UCSD-AML1 (cell line): ENCODE measurements at regions not wholly inside any gene's neighbourhood (a gene's known extent, or its start where the extent isn't known, plus 50 kb on each side); places are given as distances from the start of the nearest gene placed in this dataset.
"Not testable (repeated sequence)": the region's sequence is repeated elsewhere in the genome, so short reads cannot be mapped to it uniquely, and the experiment has no call there.

ENCODE experiments used
- DNase-seq: peaks from one replicate; lab custom pipeline; 2025; ENCODE audit not compliant: unreplicated experiment; lab: John Stamatoyannopoulos, UW

DNA sequence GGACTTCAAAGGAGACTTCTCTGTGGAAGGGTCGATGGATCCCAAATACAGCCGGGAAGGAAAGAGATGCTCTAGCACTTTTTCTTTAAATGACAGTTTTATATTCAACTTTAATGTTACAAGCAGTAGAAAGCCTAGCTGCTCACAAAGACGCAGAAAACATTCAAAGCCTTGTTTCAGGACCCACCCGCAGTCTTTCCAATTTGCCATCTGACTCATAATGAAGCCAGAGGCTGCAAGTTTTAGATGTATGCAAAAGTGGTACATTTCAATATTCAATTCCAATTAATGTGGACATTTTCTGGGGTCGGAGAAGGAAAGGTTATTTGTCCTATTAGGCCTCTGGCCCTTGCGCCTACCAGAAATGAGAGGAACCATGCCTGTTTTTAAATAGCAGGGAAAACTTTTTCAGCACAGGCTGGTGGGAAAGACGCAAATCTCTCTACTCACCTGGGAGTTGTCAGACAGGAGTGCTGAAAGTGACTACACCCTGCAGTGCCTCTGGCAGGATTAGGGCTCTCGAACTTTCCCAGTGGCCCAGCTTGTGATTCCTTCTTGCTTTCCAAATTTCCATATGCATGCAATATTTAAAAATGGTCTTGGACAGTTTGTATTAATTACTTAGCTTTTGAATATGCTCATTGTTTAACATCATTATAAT is 117.4 kb upstream of the MBNL1 start:
- no peak for DNase-seq

GRCh38 chr3:152151877-152152765 is 116.6 kb upstream of the MBNL1 start:
- DNase-seq = not testable (repeated sequence)

DNA sequence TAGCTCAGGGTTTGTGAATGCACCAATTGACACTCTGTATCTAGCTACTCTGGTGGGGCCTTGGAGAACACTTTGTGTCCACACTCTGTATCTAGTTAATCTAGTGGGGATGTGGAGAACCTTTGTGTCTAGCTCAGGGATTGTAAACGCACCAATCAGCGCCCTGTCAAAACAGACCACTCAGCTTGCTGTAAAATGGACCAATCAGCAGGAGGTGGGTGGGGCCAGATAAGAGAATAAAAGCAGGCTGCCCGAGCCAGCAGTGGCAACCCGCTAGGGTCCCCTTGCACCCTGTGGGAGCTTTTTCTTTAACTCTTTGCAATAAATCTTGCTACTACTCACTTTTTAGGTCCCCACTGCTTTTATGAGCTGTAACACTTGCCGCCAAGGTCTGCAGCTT is 115.6 kb upstream of the MBNL1 start:
- DNase-seq = not testable (repeated sequence)

DNA sequence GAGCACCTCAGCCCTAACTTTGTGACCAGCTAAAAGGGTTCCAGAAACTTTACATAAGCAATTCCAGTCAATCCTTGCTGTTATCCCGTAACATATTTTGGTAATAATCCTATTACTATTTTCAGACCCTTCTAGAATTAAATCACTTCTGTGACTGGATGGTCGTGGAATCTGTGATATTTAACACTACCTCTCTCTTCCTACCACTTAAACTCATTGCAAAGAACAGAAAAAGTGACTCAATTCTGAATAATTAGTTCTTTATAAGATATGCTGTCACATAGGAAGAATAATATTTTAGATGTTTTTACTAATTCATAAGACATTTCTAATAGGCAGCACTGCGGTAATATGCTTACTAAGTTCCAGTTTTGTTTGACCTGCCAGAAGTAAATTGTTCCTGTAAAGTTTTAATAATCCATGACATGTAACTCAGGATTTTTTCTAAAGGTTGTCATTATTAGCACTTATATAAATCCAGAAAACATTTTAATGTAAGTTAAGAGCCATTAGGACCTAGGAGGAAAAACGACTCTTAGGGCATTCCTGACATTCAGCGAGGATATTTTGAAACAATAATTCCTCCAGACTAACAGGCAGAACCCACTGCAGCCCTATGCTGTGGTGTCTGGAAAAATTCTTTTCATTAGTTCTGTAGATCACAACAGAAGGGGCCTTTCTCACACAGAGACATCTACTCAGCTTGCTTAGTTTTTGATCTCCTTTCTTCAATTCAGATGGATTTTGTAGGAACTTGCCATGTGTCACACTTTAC is 113.3 kb upstream of the MBNL1 start:
- no peak for DNase-seq

- no peak for DNase-seq
Observed at GRCh38 chr3:152156880-152157279, 111.8 kb upstream of the MBNL1 start.

GRCh38 chr3:152157337-152157736 is 111.4 kb upstream of the MBNL1 start:
- DNase-seq = no peak

- DNase-seq = no peak
Observed at GRCh38 chr3:152159328-152159727, 109.4 kb upstream of the MBNL1 start.

GRCh38 chr3:152160350-152161011 is 108.2 kb upstream of the MBNL1 start:
- no peak for DNase-seq

- no peak for DNase-seq
Observed at GRCh38 chr3:152172460-152172859, 96.3 kb upstream of the MBNL1 start.

DNA sequence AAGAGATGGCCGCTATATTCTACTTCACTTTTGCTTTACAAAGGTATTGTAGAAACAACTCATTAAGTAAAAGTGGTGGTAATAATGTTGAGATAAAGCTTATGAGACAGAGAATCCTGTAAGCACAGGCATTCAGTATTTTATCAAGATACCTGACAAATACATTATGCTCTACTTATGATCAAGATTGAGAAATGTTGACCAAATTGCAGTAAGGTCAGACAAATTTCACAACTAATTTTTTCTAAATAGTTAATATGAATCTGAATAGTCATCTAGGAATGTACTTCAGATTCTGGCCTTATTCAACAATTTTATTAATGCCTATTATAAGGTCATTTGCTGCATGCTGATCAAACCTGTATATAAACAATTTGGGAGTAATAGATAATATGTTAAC is 95.1 kb upstream of the MBNL1 start:
- DNase-seq = no peak

DNA sequence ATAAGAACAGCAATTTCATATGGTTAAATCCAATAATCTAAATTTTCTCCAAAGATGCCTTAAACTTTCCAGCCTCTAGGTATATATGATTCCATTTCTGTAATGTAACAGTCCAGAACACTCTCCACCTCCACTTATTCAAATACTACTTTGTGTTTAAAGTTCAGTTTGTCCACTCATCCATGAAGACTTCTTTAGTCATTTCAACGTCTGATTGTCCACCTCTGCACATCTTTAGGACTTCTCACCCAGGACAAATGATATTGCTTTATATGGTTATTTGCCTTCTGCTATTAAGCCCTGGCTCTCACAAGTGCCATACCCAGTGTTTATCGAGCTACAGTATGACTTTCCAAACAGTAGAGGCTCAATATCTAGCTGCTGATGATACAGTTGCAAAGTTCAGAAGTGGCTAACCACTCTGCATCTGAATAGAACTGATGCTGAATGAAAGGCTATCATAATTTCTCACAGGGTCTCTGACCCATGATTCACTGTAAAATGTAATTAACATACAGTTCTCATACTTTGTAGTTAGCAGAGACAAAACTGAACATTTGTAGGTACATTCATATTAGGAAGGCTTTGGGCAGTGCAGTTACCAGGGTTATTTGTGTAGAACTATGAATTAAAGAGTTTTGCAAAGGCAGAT is 93.7 kb upstream of the MBNL1 start:
- no peak for DNase-seq

GRCh38 chr3:152175528-152175889 is 93.2 kb upstream of the MBNL1 start:
- no peak for DNase-seq

DNA sequence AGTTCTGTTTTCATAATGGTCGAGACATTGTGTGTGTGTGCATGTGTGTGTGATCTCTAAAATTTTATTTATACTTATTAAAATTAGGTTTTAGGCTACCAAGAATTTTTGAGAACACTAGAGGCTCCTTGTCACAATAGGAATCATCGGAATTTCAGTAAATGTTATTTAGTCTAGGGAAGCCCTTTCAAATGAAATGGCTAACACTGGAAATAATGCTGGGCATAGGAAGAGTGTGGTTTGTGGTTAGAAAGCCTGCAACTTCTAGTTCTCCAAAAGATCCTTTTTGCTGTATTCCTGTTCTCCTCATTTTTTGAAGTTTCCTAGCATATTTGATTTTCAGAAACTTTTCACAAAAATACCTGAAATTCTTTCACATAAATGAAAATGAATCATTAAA is 92.5 kb upstream of the MBNL1 start:
- no peak for DNase-seq

DNA sequence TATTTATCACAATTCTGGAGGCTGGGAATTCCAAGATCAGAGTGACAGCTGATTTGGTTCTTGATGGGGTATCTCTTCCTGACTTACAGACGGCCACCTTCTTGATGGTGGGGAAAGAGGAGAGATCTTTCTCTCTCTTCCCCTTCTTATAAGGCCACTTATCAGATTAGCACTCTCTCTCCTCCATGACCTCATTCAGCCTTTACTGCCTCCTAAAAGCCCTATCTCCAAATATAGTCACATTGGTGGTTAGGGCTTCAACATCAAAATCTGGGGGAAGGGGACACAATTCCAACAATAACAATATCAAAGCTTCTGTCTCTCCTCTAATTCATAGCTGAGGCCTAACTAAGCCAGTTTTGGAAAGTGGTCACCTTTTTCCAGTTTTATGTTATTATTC is 91.7 kb upstream of the MBNL1 start:
- no peak for DNase-seq

GRCh38 chr3:152177757-152178156 is 91.0 kb upstream of the MBNL1 start:
- DNase-seq = no peak

DNA sequence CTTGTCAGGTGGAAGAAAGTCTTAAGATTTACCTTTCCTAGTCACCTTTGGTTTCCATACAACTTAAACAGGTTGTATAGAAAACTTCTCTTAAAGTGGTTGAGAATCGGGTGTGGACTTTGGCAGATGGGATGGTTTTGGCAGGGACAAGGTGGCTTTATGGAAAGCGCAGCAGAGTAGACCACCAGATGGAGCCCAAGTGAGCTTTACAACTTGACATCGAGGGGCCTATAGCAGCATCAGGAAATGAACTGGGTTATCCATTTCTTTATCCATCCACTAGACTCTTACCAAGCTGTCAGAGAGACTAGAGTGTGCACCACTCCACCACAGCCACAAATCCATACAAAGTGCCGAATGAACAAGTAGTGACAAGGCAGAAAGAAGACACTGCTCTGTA is 85.3 kb upstream of the MBNL1 start:
- DNase-seq = peak; percentile 21

DNA sequence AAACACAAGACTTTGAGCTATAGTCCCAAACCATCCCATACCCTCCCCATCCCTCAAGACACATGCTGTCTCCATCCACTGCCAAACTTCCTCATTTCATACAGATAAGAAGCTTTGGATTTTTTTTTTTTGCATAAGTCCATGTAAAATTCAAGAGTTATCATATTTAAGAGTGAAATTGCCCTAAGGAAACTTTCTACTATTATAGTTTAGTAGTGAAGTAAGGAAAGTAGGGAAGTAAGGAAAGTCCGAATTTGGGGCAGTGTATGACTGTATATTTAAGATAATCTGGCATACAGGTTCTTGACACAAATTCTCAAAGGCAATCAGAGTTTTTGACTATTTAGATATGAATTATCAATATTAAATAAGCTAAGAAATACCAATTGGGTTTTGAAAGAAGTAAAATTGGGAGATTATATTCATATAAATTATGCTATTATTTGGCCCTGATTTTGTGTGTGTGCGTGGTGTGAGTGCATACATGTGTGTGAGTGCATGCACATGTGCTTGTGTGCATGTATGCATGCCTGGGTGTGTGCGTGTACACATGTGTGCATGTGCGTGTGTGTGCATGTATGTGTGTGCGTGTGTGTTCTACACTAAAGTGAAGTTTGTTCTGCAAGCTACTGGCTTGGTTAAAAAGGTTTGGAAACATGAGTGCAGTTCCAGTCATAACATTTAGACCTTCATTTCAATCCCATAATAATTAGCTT is 83.6 kb upstream of the MBNL1 start:
- no peak for DNase-seq

- DNase-seq = no peak
Observed at GRCh38 chr3:152185891-152186630, 82.7 kb upstream of the MBNL1 start.

DNA sequence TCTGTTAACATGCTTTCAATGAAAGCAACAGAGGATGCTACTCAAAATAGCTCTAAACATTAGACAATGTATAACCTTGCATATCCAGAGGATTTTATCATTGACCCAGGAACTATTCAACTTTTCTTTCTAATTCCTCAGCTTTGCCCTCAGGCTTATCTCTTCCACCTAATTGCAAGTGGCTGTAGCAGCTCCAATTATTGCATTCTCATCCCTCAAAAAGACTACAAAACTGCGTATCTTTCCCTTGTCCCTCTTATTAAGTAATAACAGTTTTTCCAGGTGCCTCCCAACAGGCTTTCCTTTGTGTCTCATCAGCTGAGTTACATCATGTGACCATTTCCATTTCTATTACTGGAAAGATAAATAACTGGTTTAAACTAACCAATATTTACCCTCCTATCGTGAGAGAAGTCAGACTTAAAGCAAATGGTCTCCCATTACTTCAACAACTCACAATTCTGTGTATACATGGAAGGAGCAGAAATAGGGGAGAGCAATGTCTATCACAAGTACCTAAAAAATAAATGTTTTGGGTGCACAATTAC is 78.0 kb upstream of the MBNL1 start:
- no peak for DNase-seq
